WTC11 (cell line): ENCODE measurements at regions not wholly inside any gene's neighbourhood (a gene's known extent, or its start where the extent isn't known, plus 50 kb on each side); places are given as distances from the start of the nearest gene placed in this dataset.

Experiments
- ATAC-seq: fragments of 200-7000 bp; cut with Tn5 transposase; 2 replicates; pipeline ENCODE4 v1.10.0; 2021; ENCODE audit warnings: mild to moderate bottlenecking, moderate library complexity
- CTCF ChIA-PET: fragments of 300-600 bp; sonication (Branson Sonifier 250); formaldehyde crosslinking; loops from one replicate; lab custom pipeline; 2021; ENCODE audit warnings: antibody characterized with exemption; lab: Charles Lee
- POLR2A ChIA-PET: fragments of 350-600 bp; sonication (Branson Sonifier 250); formaldehyde crosslinking; loops from one replicate; lab custom pipeline; 2021; ENCODE audit warnings: antibody characterized with exemption; lab: Charles Lee
- DNase-seq: peaks from one replicate; pipeline ENCODE4 v3.0.0; 2021; ENCODE audit warnings: low spot score
- H3K27ac Mint-ChIP-seq: 2 replicates; pipeline ENCODE4 v1.8.0; 2021; ENCODE audit warnings: mixed read lengths
- H3K27me3 Mint-ChIP-seq: 2 replicates; pipeline ENCODE4 v1.8.0; 2021; ENCODE audit warnings: low read depth, mild to moderate bottlenecking, moderate library complexity, mixed read lengths
- H3K36me3 Mint-ChIP-seq: 2 replicates; pipeline ENCODE4 v1.8.0; 2021; ENCODE audit warnings: mixed read lengths
- H3K4me1 Mint-ChIP-seq: 2 replicates; pipeline ENCODE4 v1.8.0; 2022; ENCODE audit warnings: mixed read lengths
- H3K4me3 Mint-ChIP-seq: 2 replicates; pipeline ENCODE4 v1.8.0; 2021; ENCODE audit warnings: mild to moderate bottlenecking, moderate library complexity, mixed read lengths
- H3K9me3 Mint-ChIP-seq: 2 replicates; pipeline ENCODE4 v1.8.0; 2021; ENCODE audit warnings: mixed read lengths
- CBFB ChIP-seq: sonication (generic); formaldehyde crosslinking; IDR thresholded peaks from 2 replicates; pipeline ENCODE4 v1.8.1; 2022; ENCODE audit warnings: mild to moderate bottlenecking, low read depth, missing genetic modification reagents
- CREB1 ChIP-seq: sonication (generic); formaldehyde crosslinking; IDR thresholded peaks from 2 replicates; pipeline ENCODE4 v1.8.0; 2023; ENCODE audit warnings: mild to moderate bottlenecking, missing genetic modification reagents
- ETV6 ChIP-seq: sonication (generic); formaldehyde crosslinking; IDR thresholded peaks from 2 replicates; pipeline ENCODE4 v1.8.1; 2022; ENCODE audit warnings: mild to moderate bottlenecking, missing genetic modification reagents
- FOXK1 ChIP-seq: sonication (generic); formaldehyde crosslinking; IDR thresholded peaks from 2 replicates; pipeline ENCODE4 v1.8.0; 2022; ENCODE audit warnings: mild to moderate bottlenecking, moderate library complexity, missing genetic modification reagents
- GRHL2 ChIP-seq: fragments of 250-450 bp; sonication (Bioruptor Pico); IDR thresholded peaks from 2 replicates; pipeline ENCODE4 v1.8.0; 2022; ENCODE audit warnings: mild to moderate bottlenecking, moderate library complexity; ENCODE audit not compliant: insufficient replicate concordance, severe bottlenecking
- IRF2 ChIP-seq: sonication (generic); formaldehyde crosslinking; IDR thresholded peaks from 2 replicates; pipeline ENCODE4 v1.8.0; 2022; ENCODE audit warnings: low read depth, missing genetic modification reagents, borderline replicate concordance
- OVOL2 ChIP-seq: fragments of 250-450 bp; sonication (Bioruptor Pico); IDR thresholded peaks from 2 replicates; pipeline ENCODE4 v1.9.0; 2021; ENCODE audit warnings: mild to moderate bottlenecking, borderline replicate concordance
- TEAD1 ChIP-seq: sonication (generic); formaldehyde crosslinking; IDR thresholded peaks from 2 replicates; pipeline ENCODE4 v1.8.0; 2022; ENCODE audit warnings: mild to moderate bottlenecking, missing genetic modification reagents
- ZNF232 ChIP-seq: sonication (generic); formaldehyde crosslinking; IDR thresholded peaks from 2 replicates; pipeline ENCODE4 v1.8.0; 2022; ENCODE audit warnings: mild to moderate bottlenecking, missing genetic modification reagents
- TF ChIP-seq, protein P1 (sequence below): sonication (generic); formaldehyde crosslinking; IDR thresholded peaks from 2 replicates; pipeline ENCODE4 v1.8.1; 2022; ENCODE audit warnings: low read depth, mild to moderate bottlenecking, moderate library complexity, missing genetic modification reagents, borderline replicate concordance
- TF ChIP-seq, protein P2 (sequence below): fragments of 250-450 bp; sonication (Bioruptor Pico); conservative IDR thresholded peaks from 2 replicates; pipeline ENCODE4 v1.9.0; 2021; ENCODE audit warnings: mild to moderate bottlenecking
- TF ChIP-seq, protein P3 (sequence below): sonication (generic); formaldehyde crosslinking; conservative IDR thresholded peaks from 2 replicates; pipeline ENCODE4 v1.8.1; 2023; ENCODE audit warnings: mild to moderate bottlenecking, low read depth, missing genetic modification reagents, moderate library complexity
- TF ChIP-seq, protein P4 (sequence below): sonication (generic); formaldehyde crosslinking; IDR thresholded peaks from 2 replicates; pipeline ENCODE4 v1.8.0; 2022; ENCODE audit warnings: mild to moderate bottlenecking, missing genetic modification reagents
- TF ChIP-seq, protein P5 (sequence below): fragments of 250-450 bp; sonication (Bioruptor Pico); IDR thresholded peaks from 2 replicates; pipeline ENCODE4 v1.9.0; 2021; ENCODE audit warnings: moderate library complexity, mild to moderate bottlenecking, inconsistent platforms, borderline replicate concordance
- TF ChIP-seq, protein P6 (sequence below): sonication (generic); formaldehyde crosslinking; IDR thresholded peaks from 2 replicates; pipeline ENCODE4 v1.8.1; 2022; ENCODE audit warnings: mild to moderate bottlenecking, moderate library complexity, missing genetic modification reagents
- TF ChIP-seq, protein P7 (sequence below): fragments of 200-600 bp; IDR thresholded peaks from 2 replicates; pipeline ENCODE4 v1.8.0; 2022; ENCODE audit warnings: antibody characterized with exemption
- TF ChIP-seq, protein P8 (sequence below): sonication (generic); formaldehyde crosslinking; IDR thresholded peaks from 2 replicates; pipeline ENCODE4 v1.8.0; 2022; ENCODE audit warnings: mild to moderate bottlenecking, missing genetic modification reagents
- TF ChIP-seq, protein P9 (sequence below): sonication (generic); formaldehyde crosslinking; IDR thresholded peaks from 2 replicates; pipeline ENCODE4 v1.8.1; 2023; ENCODE audit warnings: mild to moderate bottlenecking, moderate library complexity, missing genetic modification reagents
- TF ChIP-seq, protein P10 (sequence below): sonication (generic); formaldehyde crosslinking; IDR thresholded peaks from 2 replicates; pipeline ENCODE4 v1.8.1; 2022; ENCODE audit warnings: mild to moderate bottlenecking, missing genetic modification reagents, moderate library complexity, borderline replicate concordance

DNA sequence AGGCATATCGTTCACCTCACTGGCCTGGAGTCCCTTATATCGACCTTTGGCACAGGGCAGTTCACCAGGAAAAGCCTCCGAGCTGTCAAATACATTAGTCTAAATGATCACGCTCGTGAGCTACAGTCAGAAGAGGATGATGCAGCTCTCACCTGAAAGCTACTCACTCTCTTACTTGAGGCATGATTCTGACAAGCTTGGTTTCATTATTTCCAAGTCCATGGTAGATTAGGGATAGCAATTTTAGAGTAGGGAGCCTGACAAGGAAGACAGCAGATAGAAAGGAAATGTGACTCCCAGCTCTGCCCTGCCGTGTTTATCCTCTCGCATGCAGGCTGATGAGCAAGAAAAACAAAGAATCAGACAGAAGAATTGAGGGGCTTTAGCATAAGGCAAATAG is 98.0 kb upstream of the MAP1B start:
- TF ChIP-seq, protein P1, sequence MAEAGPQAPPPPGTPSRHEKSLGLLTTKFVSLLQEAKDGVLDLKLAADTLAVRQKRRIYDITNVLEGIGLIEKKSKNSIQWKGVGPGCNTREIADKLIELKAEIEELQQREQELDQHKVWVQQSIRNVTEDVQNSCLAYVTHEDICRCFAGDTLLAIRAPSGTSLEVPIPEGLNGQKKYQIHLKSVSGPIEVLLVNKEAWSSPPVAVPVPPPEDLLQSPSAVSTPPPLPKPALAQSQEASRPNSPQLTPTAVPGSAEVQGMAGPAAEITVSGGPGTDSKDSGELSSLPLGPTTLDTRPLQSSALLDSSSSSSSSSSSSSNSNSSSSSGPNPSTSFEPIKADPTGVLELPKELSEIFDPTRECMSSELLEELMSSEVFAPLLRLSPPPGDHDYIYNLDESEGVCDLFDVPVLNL (CRISPR knock-in tag): no peak
- TF ChIP-seq, protein P2, sequence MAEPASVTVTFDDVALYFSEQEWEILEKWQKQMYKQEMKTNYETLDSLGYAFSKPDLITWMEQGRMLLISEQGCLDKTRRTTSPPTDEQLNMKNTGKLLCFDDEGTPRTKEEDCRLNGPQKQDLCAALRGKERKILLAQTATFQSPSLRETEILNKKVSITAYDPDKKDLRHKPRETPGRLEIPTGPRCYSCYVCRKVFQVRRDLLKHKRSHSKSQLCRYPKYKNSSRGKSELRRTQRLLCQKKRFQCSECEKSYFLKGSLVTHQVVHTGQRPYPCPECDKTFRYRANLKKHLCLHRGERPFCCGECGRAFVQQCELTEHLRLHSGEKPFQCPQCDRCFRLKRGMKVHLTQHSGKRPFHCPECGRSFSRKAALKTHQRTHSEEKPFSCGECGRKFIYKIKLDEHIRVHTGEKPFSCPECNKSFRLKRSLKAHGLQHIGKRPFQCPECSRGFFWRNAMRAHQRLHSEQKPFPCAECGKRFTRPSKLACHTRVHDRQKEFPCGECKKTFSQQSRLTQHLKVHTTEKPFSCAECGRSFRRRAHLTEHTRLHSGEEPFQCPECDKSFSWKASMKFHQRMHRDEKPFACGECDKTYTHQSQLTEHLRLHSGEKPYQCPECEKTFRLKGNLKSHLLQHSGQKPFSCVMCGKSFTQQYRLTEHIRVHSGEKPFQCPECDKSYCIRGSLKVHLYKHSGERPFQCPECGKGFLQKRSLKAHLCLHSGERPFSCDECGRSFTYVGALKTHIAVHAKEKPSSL: no peak
- TF ChIP-seq GRHL2 (CRISPR knock-in tag) (no peak), CBFB (no peak), ETV6 (no peak), CREB1 (CRISPR knock-in tag) (no peak), TEAD1 (CRISPR knock-in tag) (no peak), ZNF232 (CRISPR knock-in tag) (no peak)
- TF ChIP-seq, protein P3, sequence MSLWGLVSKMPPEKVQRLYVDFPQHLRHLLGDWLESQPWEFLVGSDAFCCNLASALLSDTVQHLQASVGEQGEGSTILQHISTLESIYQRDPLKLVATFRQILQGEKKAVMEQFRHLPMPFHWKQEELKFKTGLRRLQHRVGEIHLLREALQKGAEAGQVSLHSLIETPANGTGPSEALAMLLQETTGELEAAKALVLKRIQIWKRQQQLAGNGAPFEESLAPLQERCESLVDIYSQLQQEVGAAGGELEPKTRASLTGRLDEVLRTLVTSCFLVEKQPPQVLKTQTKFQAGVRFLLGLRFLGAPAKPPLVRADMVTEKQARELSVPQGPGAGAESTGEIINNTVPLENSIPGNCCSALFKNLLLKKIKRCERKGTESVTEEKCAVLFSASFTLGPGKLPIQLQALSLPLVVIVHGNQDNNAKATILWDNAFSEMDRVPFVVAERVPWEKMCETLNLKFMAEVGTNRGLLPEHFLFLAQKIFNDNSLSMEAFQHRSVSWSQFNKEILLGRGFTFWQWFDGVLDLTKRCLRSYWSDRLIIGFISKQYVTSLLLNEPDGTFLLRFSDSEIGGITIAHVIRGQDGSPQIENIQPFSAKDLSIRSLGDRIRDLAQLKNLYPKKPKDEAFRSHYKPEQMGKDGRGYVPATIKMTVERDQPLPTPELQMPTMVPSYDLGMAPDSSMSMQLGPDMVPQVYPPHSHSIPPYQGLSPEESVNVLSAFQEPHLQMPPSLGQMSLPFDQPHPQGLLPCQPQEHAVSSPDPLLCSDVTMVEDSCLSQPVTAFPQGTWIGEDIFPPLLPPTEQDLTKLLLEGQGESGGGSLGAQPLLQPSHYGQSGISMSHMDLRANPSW (CRISPR knock-in tag): no peak
- TF ChIP-seq, protein P4, sequence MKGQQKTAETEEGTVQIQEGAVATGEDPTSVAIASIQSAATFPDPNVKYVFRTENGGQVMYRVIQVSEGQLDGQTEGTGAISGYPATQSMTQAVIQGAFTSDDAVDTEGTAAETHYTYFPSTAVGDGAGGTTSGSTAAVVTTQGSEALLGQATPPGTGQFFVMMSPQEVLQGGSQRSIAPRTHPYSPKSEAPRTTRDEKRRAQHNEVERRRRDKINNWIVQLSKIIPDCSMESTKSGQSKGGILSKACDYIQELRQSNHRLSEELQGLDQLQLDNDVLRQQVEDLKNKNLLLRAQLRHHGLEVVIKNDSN: no peak
- TF ChIP-seq, protein P5, sequence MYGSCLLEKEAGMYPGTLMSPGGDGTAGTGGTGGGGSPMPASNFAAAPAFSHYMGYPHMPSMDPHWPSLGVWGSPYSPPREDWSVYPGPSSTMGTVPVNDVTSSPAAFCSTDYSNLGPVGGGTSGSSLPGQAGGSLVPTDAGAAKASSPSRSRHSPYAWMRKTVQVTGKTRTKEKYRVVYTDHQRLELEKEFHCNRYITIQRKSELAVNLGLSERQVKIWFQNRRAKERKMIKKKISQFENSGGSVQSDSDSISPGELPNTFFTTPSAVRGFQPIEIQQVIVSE (CRISPR knock-in tag): no peak
- TF ChIP-seq, protein P6, sequence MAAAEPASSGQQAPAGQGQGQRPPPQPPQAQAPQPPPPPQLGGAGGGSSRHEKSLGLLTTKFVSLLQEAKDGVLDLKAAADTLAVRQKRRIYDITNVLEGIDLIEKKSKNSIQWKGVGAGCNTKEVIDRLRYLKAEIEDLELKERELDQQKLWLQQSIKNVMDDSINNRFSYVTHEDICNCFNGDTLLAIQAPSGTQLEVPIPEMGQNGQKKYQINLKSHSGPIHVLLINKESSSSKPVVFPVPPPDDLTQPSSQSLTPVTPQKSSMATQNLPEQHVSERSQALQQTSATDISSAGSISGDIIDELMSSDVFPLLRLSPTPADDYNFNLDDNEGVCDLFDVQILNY (CRISPR knock-in tag): no peak
- TF ChIP-seq, protein P7, sequence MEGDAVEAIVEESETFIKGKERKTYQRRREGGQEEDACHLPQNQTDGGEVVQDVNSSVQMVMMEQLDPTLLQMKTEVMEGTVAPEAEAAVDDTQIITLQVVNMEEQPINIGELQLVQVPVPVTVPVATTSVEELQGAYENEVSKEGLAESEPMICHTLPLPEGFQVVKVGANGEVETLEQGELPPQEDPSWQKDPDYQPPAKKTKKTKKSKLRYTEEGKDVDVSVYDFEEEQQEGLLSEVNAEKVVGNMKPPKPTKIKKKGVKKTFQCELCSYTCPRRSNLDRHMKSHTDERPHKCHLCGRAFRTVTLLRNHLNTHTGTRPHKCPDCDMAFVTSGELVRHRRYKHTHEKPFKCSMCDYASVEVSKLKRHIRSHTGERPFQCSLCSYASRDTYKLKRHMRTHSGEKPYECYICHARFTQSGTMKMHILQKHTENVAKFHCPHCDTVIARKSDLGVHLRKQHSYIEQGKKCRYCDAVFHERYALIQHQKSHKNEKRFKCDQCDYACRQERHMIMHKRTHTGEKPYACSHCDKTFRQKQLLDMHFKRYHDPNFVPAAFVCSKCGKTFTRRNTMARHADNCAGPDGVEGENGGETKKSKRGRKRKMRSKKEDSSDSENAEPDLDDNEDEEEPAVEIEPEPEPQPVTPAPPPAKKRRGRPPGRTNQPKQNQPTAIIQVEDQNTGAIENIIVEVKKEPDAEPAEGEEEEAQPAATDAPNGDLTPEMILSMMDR: no peak
- TF ChIP-seq, all 79 proteins: peak for 0
- CTCF ChIA-PET: interaction anchor here (1.2 to 1.7 kb wide), 5 partner anchors 10 to 311 kb away, joined by 3 to 6 read pairs (median 4); no protein-coding TSS in a partner anchor

DNA sequence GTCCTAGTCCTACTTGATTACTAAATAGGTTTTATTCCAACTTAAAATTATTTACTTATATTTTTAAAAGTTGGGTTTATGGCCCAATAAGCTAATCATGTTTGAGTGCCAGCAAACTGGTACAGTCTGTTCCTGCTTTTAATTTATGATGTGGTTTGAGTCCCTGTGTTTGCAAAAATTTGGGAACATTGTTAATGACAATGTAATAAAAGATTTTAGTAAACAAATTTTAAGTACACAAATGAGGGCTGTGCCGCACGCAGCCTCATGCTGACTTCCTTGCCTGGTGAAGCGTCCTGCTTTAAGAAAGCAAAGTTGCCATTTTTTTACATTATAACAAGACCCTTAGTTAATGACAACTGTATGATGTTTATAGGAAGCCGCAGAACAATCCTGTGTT is 96.8 kb upstream of the MAP1B start:
- CTCF ChIA-PET: interaction anchor here (1.4 to 1.7 kb wide), 2 partner anchors 8 to 228 kb away, joined by 5 to 6 read pairs; no protein-coding TSS in a partner anchor
- TF ChIP-seq OVOL2 (CRISPR knock-in tag): no peak
- TF ChIP-seq, protein P8, sequence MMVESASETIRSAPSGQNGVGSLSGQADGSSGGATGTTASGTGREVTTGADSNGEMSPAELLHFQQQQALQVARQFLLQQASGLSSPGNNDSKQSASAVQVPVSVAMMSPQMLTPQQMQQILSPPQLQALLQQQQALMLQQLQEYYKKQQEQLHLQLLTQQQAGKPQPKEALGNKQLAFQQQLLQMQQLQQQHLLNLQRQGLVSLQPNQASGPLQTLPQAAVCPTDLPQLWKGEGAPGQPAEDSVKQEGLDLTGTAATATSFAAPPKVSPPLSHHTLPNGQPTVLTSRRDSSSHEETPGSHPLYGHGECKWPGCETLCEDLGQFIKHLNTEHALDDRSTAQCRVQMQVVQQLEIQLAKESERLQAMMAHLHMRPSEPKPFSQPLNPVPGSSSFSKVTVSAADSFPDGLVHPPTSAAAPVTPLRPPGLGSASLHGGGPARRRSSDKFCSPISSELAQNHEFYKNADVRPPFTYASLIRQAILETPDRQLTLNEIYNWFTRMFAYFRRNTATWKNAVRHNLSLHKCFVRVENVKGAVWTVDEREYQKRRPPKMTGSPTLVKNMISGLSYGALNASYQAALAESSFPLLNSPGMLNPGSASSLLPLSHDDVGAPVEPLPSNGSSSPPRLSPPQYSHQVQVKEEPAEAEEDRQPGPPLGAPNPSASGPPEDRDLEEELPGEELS (CRISPR knock-in tag): no peak
- TF ChIP-seq, protein P9, sequence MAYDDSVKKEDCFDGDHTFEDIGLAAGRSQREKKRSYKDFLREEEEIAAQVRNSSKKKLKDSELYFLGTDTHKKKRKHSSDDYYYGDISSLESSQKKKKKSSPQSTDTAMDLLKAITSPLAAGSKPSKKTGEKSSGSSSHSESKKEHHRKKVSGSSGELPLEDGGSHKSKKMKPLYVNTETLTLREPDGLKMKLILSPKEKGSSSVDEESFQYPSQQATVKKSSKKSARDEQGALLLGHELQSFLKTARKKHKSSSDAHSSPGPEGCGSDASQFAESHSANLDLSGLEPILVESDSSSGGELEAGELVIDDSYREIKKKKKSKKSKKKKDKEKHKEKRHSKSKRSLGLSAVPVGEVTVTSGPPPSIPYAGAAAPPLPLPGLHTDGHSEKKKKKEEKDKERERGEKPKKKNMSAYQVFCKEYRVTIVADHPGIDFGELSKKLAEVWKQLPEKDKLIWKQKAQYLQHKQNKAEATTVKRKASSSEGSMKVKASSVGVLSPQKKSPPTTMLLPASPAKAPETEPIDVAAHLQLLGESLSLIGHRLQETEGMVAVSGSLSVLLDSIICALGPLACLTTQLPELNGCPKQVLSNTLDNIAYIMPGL (CRISPR knock-in tag): no peak
- TF ChIP-seq FOXK1 (CRISPR knock-in tag): no peak
- no peak for TF ChIP-seq IRF2 (CRISPR knock-in tag)
- TF ChIP-seq, protein P10, sequence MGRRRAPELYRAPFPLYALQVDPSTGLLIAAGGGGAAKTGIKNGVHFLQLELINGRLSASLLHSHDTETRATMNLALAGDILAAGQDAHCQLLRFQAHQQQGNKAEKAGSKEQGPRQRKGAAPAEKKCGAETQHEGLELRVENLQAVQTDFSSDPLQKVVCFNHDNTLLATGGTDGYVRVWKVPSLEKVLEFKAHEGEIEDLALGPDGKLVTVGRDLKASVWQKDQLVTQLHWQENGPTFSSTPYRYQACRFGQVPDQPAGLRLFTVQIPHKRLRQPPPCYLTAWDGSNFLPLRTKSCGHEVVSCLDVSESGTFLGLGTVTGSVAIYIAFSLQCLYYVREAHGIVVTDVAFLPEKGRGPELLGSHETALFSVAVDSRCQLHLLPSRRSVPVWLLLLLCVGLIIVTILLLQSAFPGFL (CRISPR knock-in tag): no peak

More for the DNA sequence above, 98.0 kb upstream of the MAP1B start:
- H3K27me3 Mint-ChIP-seq: no peaks in the 10 kb centered on the region
- POLR2A ChIA-PET: no interaction called here
- H3K36me3 Mint-ChIP-seq: no peaks in the 10 kb centered on the region
- H3K27ac Mint-ChIP-seq: no peak overlapping the region; the same call in 1 of the 2 replicates
- ATAC-seq: no peak
- peaks cover 23% of the 10 kb centered on the region for H3K4me1 Mint-ChIP-seq
- DNase-seq: no peak
- no peak overlapping the region for H3K4me3 Mint-ChIP-seq
- no peaks in the 10 kb centered on the region for H3K9me3 Mint-ChIP-seq

More for the DNA sequence above, 96.8 kb upstream of the MAP1B start:
- Mint-ChIP-seq H3K36me3 (no peaks in the 10 kb centered on the region), H3K27ac (no peak overlapping the region), H3K27me3 (no peaks in the 10 kb centered on the region), H3K4me1 (peaks cover 25% of the 10 kb centered on the region), H3K9me3 (no peaks in the 10 kb centered on the region), H3K4me3 (no peak overlapping the region)
- POLR2A ChIA-PET: no interaction called here
- DNase-seq: no peak
- no peak for ATAC-seq
